Breast epithelium (tissue), 3 donors: ENCODE measurements at regions not wholly inside any gene's neighbourhood (a gene's known extent, or its start where the extent isn't known, plus 50 kb on each side); places are given as distances from the start of the nearest gene placed in this dataset.

Source experiments
- CTCF ChIP-seq, 3 donors: fragments of 450-650 bp; IDR thresholded peaks; one replicate each; pipeline ENCODE4 v1.5.1; 2016 to 2017; ENCODE audit warnings: antibody characterized with exemption in 3 of 3, mild to moderate bottlenecking in 3 of 3, moderate library complexity in 3 of 3
- POLR2A ChIP-seq: fragments of 450-650 bp; IDR thresholded peaks from one replicate; pipeline ENCODE4 v1.6.1; 2016; ENCODE audit warnings: antibody characterized with exemption, mild to moderate bottlenecking, moderate library complexity
- POLR2AphosphoS5 ChIP-seq, 3 donors: sonication (generic); formaldehyde crosslinking; IDR thresholded peaks; one replicate each; pipeline ENCODE4 v1.6.1; 2017; ENCODE audit warnings: antibody characterized with exemption in 3 of 3

- TF ChIP-seq CTCF (IDR thresholded peaks at IDR 0.05): no peak
- no peak for TF ChIP-seq POLR2A
- TF ChIP-seq POLR2AphosphoS5 (IDR thresholded peaks at IDR 0.05): no peak
Observed at GRCh38 chr2:105626212-105626965, 118.3 kb upstream of the NCK2 start.
